ENCODE measurements at regions not wholly inside any gene's neighbourhood (a gene's known extent, or its start where the extent isn't known, plus 50 kb on each side); places are given as distances from the start of the nearest gene placed in this dataset.

DNA sequence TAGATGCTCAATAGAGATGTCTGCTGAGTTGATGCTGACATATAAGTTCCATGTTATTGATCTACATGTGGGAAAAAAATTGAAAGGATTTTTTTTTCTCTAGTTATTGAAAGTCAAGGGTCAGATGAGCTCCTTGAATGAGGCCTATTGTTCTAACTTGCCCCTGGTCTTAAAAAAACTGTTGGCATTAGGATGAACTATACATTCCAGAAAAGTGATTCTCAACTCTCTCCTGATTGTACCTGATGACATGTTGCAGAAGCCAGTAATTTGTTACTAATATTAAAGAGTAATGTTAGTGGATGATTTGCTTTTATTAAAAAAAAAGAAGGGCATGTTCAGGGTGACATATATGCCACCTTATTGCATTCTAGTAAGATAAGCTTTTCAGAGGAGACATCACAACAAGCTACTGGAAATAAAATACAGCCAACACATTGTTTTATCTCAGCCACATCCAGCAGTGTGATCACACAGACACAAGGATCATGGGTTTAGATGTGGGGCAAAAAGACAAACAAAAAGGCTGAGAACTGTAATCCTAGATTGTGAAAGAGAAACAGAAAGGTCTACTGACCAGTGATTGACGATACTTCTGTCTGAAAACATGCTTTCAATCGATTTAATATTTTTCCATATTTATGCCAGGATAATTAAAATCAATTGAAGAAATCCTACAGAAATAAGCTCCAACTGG, 1314.1 kb upstream of the C9orf72 start:
- no peak for TF ChIP-seq TCF7L2 (IDR thresholded peaks at IDR 0.05; ENCODE audit: borderline replicate concordance, extremely low read depth, insufficient read depth, insufficient read length)
- no peak for TF ChIP-seq POLR2AphosphoS5 (IDR thresholded peaks at IDR 0.05; ENCODE audit: low read depth, low read length)
